H1 (cell line): ENCODE measurements at regions not wholly inside any gene's neighbourhood (a gene's known extent, or its start where the extent isn't known, plus 50 kb on each side); places are given as distances from the start of the nearest gene placed in this dataset.
"Not testable (repeated sequence)": the region's sequence is repeated elsewhere in the genome, so short reads cannot be mapped to it uniquely, and the experiment has no call there.

Experiments used
- ASH2L ChIP-seq: fragments of 200-600, 300-600 bp; sonication (generic); IDR thresholded peaks from one replicate; pipeline ENCODE4 v1.7.1; 2017; ENCODE audit warnings: low read length
- EP300 ChIP-seq, 2 experiments: IDR thresholded peaks; 1 replicate in 1 of 2; 2 replicates in 1 of 2; pipeline ENCODE4 v1.6.1; 2011 to 2012; ENCODE audit warnings: low read depth in 2 of 2, low read length in 2 of 2, mild to moderate bottlenecking in 2 of 2, borderline replicate concordance in 1 of 2, inconsistent platforms in 1 of 2, moderate library complexity in 1 of 2
- GABPA ChIP-seq: IDR thresholded peaks from 2 replicates; pipeline ENCODE4 v1.6.1; 2011; ENCODE audit warnings: mild to moderate bottlenecking, low read length, moderate library complexity, borderline replicate concordance; ENCODE audit not compliant: insufficient read depth
- POLR2A ChIP-seq, 2 experiments: IDR thresholded peaks; 1 replicate in 1 of 2; 2 replicates in 1 of 2; pipeline ENCODE4 v1.6.1; 2011; ENCODE audit warnings: low read depth in 2 of 2, low read length in 2 of 2, mild to moderate bottlenecking in 2 of 2; ENCODE audit errors: control extremely low read depth in 1 of 2
- TAF1 ChIP-seq: IDR thresholded peaks from 2 replicates; pipeline ENCODE4 v1.6.1; 2011; ENCODE audit warnings: mild to moderate bottlenecking, low read depth, low read length
- TF ChIP-seq, protein P1 (sequence below), 3 experiments: IDR thresholded peaks; 1 replicate in 2 of 3; 2 replicates in 1 of 3; pipeline versions ENCODE4 v1.5.1 to v1.6.1; 2011; ENCODE audit warnings: low read length in 3 of 3, mild to moderate bottlenecking in 3 of 3, inconsistent platforms in 2 of 3, low read depth in 1 of 3, moderate library complexity in 1 of 3; ENCODE audit not compliant: insufficient read depth in 1 of 3; ENCODE audit errors: control extremely low read depth in 1 of 3
- TF ChIP-seq, protein P2 (sequence below): IDR thresholded peaks from 2 replicates; pipeline ENCODE4 v1.6.1; 2011; ENCODE audit warnings: low read length, improper control_type of control experiment
- TF ChIP-seq, protein P3 (sequence below): IDR thresholded peaks from 2 replicates; pipeline ENCODE4 v1.6.1; 2012; ENCODE audit warnings: inconsistent platforms
- TF ChIP-seq, protein P4 (sequence below): IDR thresholded peaks from 2 replicates; pipeline ENCODE4 v1.6.1; 2012; ENCODE audit warnings: inconsistent platforms

DNA sequence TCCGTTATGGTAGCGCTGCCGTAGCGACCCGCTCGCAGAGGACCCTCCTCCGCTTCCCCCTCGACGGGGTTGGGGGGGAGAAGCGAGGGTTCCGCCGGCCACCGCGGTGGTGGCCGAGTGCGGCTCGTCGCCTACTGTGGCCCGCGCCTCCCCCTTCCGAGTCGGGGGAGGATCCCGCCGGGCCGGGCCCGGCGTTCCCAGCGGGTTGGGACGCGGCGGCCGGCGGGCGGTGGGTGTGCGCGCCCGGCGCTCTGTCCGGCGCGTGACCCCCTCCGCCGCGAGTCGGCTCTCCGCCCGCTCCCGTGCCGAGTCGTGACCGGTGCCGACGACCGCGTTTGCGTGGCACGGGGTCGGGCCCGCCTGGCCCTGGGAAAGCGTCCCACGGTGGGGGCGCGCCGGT lies 2086.7 kb upstream of the TPTE start:
- TF ChIP-seq, protein P1, sequence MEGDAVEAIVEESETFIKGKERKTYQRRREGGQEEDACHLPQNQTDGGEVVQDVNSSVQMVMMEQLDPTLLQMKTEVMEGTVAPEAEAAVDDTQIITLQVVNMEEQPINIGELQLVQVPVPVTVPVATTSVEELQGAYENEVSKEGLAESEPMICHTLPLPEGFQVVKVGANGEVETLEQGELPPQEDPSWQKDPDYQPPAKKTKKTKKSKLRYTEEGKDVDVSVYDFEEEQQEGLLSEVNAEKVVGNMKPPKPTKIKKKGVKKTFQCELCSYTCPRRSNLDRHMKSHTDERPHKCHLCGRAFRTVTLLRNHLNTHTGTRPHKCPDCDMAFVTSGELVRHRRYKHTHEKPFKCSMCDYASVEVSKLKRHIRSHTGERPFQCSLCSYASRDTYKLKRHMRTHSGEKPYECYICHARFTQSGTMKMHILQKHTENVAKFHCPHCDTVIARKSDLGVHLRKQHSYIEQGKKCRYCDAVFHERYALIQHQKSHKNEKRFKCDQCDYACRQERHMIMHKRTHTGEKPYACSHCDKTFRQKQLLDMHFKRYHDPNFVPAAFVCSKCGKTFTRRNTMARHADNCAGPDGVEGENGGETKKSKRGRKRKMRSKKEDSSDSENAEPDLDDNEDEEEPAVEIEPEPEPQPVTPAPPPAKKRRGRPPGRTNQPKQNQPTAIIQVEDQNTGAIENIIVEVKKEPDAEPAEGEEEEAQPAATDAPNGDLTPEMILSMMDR (IDR thresholded peaks at IDR 0.05; ENCODE audit: control extremely low read depth in 1 of 3, insufficient read depth in 1 of 3, low read depth in 1 of 3, low read length in 3 of 3): not testable (repeated sequence)
- TF ChIP-seq, protein P2, sequence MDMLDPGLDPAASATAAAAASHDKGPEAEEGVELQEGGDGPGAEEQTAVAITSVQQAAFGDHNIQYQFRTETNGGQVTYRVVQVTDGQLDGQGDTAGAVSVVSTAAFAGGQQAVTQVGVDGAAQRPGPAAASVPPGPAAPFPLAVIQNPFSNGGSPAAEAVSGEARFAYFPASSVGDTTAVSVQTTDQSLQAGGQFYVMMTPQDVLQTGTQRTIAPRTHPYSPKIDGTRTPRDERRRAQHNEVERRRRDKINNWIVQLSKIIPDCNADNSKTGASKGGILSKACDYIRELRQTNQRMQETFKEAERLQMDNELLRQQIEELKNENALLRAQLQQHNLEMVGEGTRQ: not testable (repeated sequence)
- TF ChIP-seq POLR2A (IDR thresholded peaks at IDR 0.05; ENCODE audit: control extremely low read depth in 1 of 2, low read depth in 2 of 2, low read length in 2 of 2); EP300 (IDR thresholded peaks at IDR 0.05; ENCODE audit: borderline replicate concordance in 1 of 2, low read depth in 2 of 2, low read length in 2 of 2); ASH2L; TAF1; GABPA: not testable (repeated sequence)
- TF ChIP-seq, protein P3, sequence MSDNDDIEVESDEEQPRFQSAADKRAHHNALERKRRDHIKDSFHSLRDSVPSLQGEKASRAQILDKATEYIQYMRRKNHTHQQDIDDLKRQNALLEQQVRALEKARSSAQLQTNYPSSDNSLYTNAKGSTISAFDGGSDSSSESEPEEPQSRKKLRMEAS: not testable (repeated sequence)
- TF ChIP-seq, protein P4, sequence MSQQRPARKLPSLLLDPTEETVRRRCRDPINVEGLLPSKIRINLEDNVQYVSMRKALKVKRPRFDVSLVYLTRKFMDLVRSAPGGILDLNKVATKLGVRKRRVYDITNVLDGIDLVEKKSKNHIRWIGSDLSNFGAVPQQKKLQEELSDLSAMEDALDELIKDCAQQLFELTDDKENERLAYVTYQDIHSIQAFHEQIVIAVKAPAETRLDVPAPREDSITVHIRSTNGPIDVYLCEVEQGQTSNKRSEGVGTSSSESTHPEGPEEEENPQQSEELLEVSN: not testable (repeated sequence)
